ENCODE measurements at regions not wholly inside any gene's neighbourhood (a gene's known extent, or its start where the extent isn't known, plus 50 kb on each side); places are given as distances from the start of the nearest gene placed in this dataset.

DNA sequence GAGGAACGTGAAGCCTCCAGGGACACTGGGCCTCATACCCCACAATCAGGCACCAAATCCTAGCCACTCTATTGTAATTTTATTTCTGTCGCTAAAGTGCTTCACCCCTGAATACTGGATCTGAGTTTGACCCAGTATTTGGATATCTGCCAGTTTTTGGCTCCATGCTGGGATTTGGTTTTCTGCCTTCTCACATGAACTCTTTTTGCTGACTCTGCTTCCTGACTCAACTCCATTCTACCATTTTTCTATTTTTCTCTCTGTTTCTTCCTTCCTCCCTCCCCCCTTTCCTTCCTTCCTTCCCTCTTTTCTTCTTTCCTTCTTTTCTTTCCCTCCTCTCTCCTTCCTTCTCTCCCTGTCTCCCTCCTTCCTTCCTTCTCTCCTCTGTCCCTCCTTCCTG lies 151.3 kb upstream of the GJB5 start:
- 38 to 60% methylated on average over 2 of the region's 2 CpGs for WGBS, 2 donors
- H3K4me3 ChIP-seq (ENCODE audit: low read depth, poor library complexity, severe bottlenecking) = no peak overlapping the region
- TF ChIP-seq POLR2A (IDR thresholded peaks at IDR 0.05) = no peak
- TF ChIP-seq, protein P1, sequence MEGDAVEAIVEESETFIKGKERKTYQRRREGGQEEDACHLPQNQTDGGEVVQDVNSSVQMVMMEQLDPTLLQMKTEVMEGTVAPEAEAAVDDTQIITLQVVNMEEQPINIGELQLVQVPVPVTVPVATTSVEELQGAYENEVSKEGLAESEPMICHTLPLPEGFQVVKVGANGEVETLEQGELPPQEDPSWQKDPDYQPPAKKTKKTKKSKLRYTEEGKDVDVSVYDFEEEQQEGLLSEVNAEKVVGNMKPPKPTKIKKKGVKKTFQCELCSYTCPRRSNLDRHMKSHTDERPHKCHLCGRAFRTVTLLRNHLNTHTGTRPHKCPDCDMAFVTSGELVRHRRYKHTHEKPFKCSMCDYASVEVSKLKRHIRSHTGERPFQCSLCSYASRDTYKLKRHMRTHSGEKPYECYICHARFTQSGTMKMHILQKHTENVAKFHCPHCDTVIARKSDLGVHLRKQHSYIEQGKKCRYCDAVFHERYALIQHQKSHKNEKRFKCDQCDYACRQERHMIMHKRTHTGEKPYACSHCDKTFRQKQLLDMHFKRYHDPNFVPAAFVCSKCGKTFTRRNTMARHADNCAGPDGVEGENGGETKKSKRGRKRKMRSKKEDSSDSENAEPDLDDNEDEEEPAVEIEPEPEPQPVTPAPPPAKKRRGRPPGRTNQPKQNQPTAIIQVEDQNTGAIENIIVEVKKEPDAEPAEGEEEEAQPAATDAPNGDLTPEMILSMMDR (IDR thresholded peaks at IDR 0.05) = no peak
- DNase-seq (ENCODE audit: low spot score in 2 of 2) = no peak
- intact Hi-C loops (cut with DNase I; ENCODE audit: low total_unique reads) = loop anchor here (5.0 kb wide), 1 partner anchor 971 kb away; no protein-coding TSS in a partner anchor

DNA sequence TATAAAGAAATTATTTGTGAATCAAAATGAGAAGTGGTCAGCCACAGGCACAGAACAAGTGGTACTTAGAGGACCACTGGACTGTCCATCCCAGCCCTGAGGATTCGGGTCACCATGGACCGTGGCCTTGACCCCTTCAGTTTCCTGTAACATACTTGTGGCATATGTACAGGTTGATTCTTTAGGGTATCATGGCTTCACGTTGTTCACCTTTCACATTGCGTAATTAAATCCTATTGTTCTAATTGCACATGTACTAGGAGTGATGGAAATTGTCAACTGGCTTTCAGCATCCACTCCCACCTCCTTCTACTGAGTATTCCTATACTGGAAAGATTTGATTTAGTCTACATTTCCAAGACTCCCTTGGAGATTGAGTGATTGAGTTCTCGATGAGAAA lies 148.3 kb upstream of the GJB5 start:
- TF ChIP-seq POLR2A (IDR thresholded peaks at IDR 0.05) = no peak
- TF ChIP-seq, protein P1 (IDR thresholded peaks at IDR 0.05) = no peak
- H3K4me3 ChIP-seq (ENCODE audit: low read depth, poor library complexity, severe bottlenecking) = no peak overlapping the region
- WGBS, 2 donors = 83 to 87% methylated on average over 5 of the region's 5 CpGs
- intact Hi-C loops (cut with DNase I; ENCODE audit: low total_unique reads) = no loop called here
- no peak for DNase-seq (ENCODE audit: low spot score in 2 of 2)

DNA sequence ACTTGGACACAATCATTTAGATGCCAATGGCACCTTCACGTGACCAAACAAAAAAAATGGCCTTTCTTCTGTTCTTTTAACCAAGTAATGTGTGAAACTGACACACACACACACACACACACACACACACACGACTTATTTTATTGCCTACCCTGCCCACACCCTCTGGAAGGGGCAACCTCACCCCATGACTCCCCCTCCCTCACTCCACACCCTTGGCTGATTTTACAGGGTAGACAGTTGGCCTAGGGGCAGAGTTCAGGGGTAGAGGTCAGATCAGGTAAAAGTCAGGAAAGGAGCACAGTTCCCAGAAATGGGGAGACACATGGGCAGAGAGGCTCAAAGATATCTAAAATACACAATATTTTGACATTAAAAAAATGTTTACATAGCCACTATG lies 144.8 kb upstream of the GJB5 start:
- no peak for TF ChIP-seq POLR2A (IDR thresholded peaks at IDR 0.05)
- TF ChIP-seq, protein P1 (IDR thresholded peaks at IDR 0.05) = no peak
- WGBS, 2 donors = 42 to 48% methylated on average over 2 of the region's 2 CpGs
- intact Hi-C loops (cut with DNase I; ENCODE audit: low total_unique reads) = no loop called here
- H3K4me3 ChIP-seq (ENCODE audit: low read depth, poor library complexity, severe bottlenecking) = no peak overlapping the region
- DNase-seq (ENCODE audit: low spot score in 2 of 2) = no peak

DNA sequence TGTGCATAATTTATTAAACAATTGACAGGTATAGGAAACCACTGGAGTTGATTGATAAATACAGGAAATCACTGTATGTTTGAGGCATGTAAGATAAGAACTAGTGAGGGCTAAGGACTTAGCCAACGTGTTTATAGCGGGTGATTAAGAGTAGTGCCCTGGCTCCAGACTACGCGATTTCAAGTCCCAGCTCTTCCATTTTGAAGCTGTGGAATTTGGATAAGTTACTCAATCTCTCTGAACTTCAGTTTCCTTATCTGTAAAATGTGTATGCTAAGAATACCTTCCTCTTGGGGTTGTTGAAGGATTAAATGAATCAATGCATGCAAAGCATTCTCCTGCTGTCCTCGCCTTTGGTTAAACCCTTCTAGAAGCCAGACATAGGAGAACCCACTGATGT lies 143.3 kb upstream of the GJB5 start:
- intact Hi-C loops (cut with DNase I; ENCODE audit: low total_unique reads) = no loop called here
- TF ChIP-seq POLR2A (IDR thresholded peaks at IDR 0.05) = no peak
- TF ChIP-seq, protein P1 (IDR thresholded peaks at IDR 0.05) = no peak
- no peak for DNase-seq (ENCODE audit: low spot score in 2 of 2)
- 72 to 83% methylated on average over 5 of the region's 5 CpGs for WGBS, 2 donors
- H3K4me3 ChIP-seq (ENCODE audit: low read depth, poor library complexity, severe bottlenecking) = no peak overlapping the region

DNA sequence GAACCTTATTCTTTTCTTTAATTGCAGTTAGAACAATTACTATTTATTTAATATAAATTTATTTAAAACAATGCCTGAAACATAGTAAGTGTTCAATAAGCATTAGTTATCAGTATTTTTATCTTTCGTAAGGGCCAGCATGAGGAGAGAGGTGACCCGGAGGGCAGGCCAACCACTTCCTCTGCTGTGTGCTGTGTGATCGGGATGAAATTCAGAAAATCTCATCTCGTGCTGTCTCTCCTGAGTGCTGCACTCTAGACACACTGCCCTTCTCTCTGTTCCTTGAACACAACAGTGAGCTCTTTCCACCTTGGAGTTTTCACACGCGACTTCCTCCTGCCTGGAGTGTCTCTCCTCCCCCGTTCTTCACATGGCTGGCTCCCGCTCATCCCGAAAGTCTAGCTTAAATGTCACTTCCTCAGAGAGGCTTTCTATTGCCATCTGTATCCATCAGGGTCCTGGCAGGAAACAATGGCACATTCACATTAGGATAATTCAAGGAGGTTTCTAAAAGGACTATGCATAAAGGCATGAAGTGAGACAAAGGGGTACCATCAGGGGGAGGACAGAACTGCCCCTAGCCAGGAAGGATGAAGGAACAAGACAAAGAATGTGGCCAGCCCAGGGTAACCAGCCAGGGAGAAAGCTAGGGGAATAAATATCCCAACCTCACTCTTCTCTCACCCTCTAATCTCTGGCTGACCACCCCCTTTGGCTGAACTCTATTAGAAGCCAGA lies 142.6 kb upstream of the GJB5 start:
- WGBS, 2 donors = 63 to 68% methylated on average over 9 of the region's 9 CpGs
- DNase-seq (ENCODE audit: low spot score in 2 of 2) = no peak
- H3K4me3 ChIP-seq (ENCODE audit: low read depth, poor library complexity, severe bottlenecking) = no peak overlapping the region
- no peak for TF ChIP-seq POLR2A (IDR thresholded peaks at IDR 0.05)
- TF ChIP-seq, protein P1 (IDR thresholded peaks at IDR 0.05) = no peak
- intact Hi-C loops (cut with DNase I; ENCODE audit: low total_unique reads) = no loop called here

Data from lower leg skin (tissue), 4 donors.